Esophagus (tissue), 2 donors: ENCODE measurements at regions not wholly inside any gene's neighbourhood (a gene's known extent, or its start where the extent isn't known, plus 50 kb on each side); places are given as distances from the start of the nearest gene placed in this dataset.

ENCODE experiments used
- H3K27ac ChIP-seq, 2 donors: one replicate each; pipeline ENCODE4 v1.5.1; 2013; ENCODE audit warnings: low read depth in 2 of 2, mild to moderate bottlenecking in 2 of 2, inconsistent platforms in 1 of 2, low read length in 1 of 2, moderate library complexity in 1 of 2
- H3K27me3 ChIP-seq, 2 donors: one replicate each; pipeline ENCODE4 v1.6.1; 2013; ENCODE audit warnings: low read length in 2 of 2, control low read depth in 1 of 2, mild to moderate bottlenecking in 1 of 2; ENCODE audit not compliant: insufficient read depth in 2 of 2, control insufficient read depth in 1 of 2
- H3K36me3 ChIP-seq, 2 donors: one replicate each; pipeline ENCODE4 v1.6.1; 2013; ENCODE audit warnings: low read length in 1 of 2; ENCODE audit not compliant: control insufficient read depth in 2 of 2, insufficient read depth in 2 of 2
- H3K4me1 ChIP-seq, 2 donors: one replicate each; pipeline ENCODE4 v1.6.1; 2013; ENCODE audit warnings: low read length in 1 of 2; ENCODE audit not compliant: control insufficient read depth in 2 of 2, insufficient read depth in 2 of 2
- H3K4me3 ChIP-seq, 2 donors: one replicate each; pipeline ENCODE4 v1.5.1; 2013; ENCODE audit warnings: low read length in 2 of 2, mild to moderate bottlenecking in 2 of 2, low read depth in 1 of 2, moderate library complexity in 1 of 2
- H3K9me3 ChIP-seq, 2 donors: one replicate each; pipeline ENCODE4 v1.6.1; 2013; ENCODE audit warnings: mild to moderate bottlenecking in 2 of 2, low read depth in 1 of 2, low read length in 1 of 2, moderate library complexity in 1 of 2; ENCODE audit not compliant: control insufficient read depth in 2 of 2, insufficient read depth in 1 of 2
- WGBS, 2 donors: extraction: QIAGEN DNeasy Blood & Tissue Kit; methylation state at CpG; one replicate each; pipeline ENCODE4 v1.1.7; 2013; 5-methylcytosine and 5-hydroxymethylcytosine counted together
- donor health status: healthy with polysubstance abuse.
- donor health status: Bipolar disorder and iron deficiency.

DNA sequence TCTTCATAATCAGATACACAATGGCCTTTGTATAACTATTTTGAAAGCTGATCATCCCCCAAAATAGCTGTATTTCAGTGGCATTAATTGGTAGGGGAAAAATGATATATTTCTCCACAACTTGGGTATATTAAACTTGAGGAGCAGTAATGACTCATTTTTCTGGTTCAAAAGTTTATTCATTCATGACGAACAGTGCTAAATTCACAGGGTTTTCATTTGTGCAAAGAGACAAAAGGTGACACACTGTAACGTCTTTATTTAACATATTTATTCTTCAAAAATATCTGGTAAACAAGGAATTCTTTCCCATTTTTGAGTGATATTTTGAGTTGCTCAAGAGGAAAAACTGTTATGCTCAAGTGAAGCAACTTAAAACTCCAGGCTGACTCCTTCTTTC is 415.5 kb upstream of the SOX5 start:
- no peak overlapping the region for H3K27ac ChIP-seq
- H3K9me3 ChIP-seq = no peaks in the 10 kb centered on the region
- H3K36me3 ChIP-seq = no peaks in the 10 kb centered on the region
- WGBS, 2 donors = 45 to 62% methylated on average over 2 of the region's 2 CpGs
- H3K27me3 ChIP-seq = no peaks in the 10 kb centered on the region
- no peaks in the 10 kb centered on the region for H3K4me1 ChIP-seq
- H3K4me3 ChIP-seq = no peak overlapping the region

DNA sequence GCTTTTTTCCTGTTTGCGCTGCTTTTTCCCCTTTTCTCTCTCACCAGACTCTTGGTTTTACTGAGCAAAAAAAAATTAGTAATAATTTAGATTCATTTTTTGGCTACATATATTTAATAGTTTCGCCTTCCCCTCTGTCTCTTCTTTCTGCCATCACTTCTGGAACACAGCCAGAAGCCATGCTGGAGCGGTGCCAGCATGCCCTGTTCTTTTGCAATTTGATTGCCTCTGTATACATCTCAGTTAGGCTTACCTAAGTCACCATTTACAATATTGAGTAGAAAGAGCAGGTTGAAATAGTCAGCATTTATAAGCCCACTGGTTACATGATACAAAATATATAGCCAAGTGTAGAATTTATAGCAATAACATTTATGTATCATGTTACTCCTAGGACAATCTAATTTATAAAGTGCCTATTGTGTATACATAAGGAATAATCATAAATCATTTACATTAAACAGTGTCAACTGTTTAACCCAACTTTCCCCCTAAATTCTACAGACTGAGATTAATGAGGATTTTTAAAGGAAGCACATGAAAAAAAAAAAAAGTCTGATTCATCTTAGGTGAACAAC is 413.8 kb upstream of the SOX5 start:
- no peaks in the 10 kb centered on the region for H3K27me3 ChIP-seq
- H3K36me3 ChIP-seq = no peaks in the 10 kb centered on the region
- no peak overlapping the region for H3K4me3 ChIP-seq
- no peak overlapping the region for H3K27ac ChIP-seq
- H3K9me3 ChIP-seq = no peaks in the 10 kb centered on the region
- H3K4me1 ChIP-seq = no peaks in the 10 kb centered on the region
- WGBS, 2 donors = 70 to 72% methylated on average over 3 of the region's 3 CpGs

DNA sequence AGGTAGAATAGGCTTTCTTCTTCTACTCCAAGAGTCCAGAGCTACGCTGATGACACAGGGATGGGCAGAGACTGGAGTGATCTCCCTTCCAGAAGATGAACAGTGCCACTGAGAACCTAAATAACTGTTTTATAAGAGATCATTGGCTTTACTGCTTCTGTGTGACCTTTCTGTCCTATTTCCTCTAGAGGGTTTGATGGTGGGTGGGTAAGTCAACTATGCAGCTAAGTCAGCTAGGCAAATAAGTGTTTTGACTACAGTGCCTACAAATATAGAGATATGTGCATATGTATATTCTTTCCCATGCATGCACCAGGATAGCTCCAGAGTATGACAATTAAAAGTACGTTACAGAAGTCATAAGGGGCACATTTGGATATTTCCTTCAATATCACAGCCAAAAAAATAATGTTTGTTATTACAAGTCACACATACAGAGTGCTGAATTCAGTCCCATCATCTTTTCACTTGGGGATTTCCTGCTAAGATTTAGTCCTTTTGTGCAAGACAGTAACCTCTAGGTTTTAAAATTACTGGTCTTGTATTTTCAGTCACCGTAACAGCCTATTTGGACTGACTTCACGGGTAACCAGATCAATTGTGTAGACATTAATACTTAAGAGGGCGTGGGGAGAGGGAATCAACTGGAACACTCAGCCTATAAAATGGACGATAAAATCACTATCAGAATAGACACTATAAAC is 412.6 kb upstream of the SOX5 start:
- Histone ChIP-seq H3K27me3 (no peaks in the 10 kb centered on the region), H3K9me3 (no peaks in the 10 kb centered on the region), H3K27ac (no peak overlapping the region), H3K36me3 (no peaks in the 10 kb centered on the region), H3K4me1 (no peaks in the 10 kb centered on the region), H3K4me3 (no peak overlapping the region)
- 65 to 73% methylated on average over 6 of the region's 6 CpGs for WGBS, 2 donors

DNA sequence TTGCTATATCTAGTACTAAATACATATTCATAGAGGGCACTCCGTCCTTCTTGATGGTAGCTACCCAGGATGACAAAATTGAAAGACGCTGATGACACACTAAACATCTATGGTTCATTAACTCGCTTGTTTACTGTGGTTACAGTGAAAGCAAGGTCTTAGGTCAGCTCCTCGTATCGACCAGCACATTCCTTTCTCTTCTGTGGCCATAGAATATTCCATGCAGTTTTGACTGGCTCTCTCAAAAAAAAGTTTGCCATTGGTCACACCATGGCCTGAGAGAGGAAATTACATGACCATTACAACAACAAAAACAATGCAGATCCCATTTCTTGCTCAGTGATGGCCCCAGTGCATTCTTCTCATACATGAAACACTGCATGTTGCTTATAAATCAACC is 411.4 kb upstream of the SOX5 start:
- Histone ChIP-seq H3K9me3 (no peaks in the 10 kb centered on the region), H3K27ac (no peak overlapping the region), H3K4me3 (no peak overlapping the region), H3K27me3 (no peaks in the 10 kb centered on the region), H3K36me3 (no peaks in the 10 kb centered on the region), H3K4me1 (no peaks in the 10 kb centered on the region)
- 70 to 80% methylated on average over 5 of the region's 5 CpGs for WGBS, 2 donors

DNA sequence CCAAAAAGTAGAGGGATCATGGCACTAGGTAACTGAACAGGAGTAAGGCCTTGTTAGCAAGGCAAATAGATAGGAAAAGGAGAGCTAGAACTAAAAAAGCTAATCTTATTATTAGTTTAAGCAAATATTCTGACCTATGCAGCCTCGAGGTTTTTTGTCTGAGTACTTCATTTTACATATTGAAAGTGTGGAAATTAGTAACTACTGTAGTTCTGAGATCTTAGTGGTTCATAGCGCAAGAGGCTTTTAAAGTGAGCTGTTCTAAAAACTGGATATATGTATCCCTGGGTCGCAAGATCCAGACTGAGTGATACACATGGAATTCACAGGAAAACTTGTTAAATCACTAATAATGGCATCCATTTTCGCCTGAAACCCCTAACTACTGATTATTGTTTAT is 411.0 kb upstream of the SOX5 start:
- H3K27ac ChIP-seq = no peak overlapping the region

DNA sequence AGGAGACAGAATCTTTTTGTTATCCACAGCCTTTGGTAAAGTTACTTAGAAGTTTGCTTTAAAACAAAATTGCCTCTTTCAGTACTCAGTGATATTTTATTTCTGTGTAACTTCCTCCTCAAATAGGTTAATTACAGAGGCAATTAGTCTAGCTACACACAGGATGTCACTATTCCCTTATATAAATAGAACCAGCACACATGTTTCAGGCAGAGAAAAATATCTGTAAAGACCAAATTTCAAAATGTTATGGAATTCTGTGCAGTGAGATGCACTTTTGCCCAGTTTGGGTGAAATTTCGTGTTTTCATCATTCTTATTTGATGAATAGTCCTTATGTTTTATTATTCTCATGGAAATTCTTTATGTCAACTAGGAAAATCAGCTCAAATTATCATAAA is 410.6 kb upstream of the SOX5 start:
- Histone ChIP-seq H3K36me3 (no peaks in the 10 kb centered on the region), H3K4me1 (no peaks in the 10 kb centered on the region), H3K4me3 (no peak overlapping the region), H3K27me3 (no peaks in the 10 kb centered on the region), H3K9me3 (no peaks in the 10 kb centered on the region), H3K27ac (no peak overlapping the region)
- WGBS, 2 donors = 63 to 69% methylated on average over 1 of the region's 1 CpG

More for the DNA sequence above, 411.0 kb upstream of the SOX5 start:
- 74 to 78% methylated on average over 4 of the region's 4 CpGs for WGBS, 2 donors
- H3K9me3 ChIP-seq = no peaks in the 10 kb centered on the region
- H3K4me3 ChIP-seq = no peak overlapping the region
- no peaks in the 10 kb centered on the region for H3K4me1 ChIP-seq
- no peaks in the 10 kb centered on the region for H3K36me3 ChIP-seq
- no peaks in the 10 kb centered on the region for H3K27me3 ChIP-seq

DNA sequence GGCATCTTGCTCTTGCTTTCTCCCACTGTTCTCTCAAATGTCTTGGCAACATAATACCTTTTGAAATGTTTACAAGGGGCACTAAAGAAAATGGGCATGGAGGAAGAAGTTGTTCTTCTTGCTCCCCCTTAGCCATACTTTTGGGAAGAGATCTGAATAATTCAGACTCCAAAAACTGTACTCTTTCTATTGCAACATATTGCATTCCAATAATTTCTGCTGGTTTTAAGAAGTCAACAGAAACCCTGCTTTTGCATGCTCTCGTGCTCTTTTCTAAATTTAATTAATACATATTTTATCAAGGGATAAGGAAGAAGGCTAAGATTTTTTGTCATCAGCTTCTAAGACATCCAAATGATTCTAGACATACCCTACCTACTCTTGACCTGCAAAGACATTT is 409.9 kb upstream of the SOX5 start:
- WGBS, 2 donors = 73 to 75% methylated on average over 1 of the region's 1 CpG
- no peaks in the 10 kb centered on the region for H3K27me3 ChIP-seq
- no peak overlapping the region for H3K4me3 ChIP-seq
- H3K9me3 ChIP-seq = no peaks in the 10 kb centered on the region
- H3K27ac ChIP-seq = no peak overlapping the region
- H3K36me3 ChIP-seq = no peaks in the 10 kb centered on the region
- H3K4me1 ChIP-seq = no peaks in the 10 kb centered on the region

DNA sequence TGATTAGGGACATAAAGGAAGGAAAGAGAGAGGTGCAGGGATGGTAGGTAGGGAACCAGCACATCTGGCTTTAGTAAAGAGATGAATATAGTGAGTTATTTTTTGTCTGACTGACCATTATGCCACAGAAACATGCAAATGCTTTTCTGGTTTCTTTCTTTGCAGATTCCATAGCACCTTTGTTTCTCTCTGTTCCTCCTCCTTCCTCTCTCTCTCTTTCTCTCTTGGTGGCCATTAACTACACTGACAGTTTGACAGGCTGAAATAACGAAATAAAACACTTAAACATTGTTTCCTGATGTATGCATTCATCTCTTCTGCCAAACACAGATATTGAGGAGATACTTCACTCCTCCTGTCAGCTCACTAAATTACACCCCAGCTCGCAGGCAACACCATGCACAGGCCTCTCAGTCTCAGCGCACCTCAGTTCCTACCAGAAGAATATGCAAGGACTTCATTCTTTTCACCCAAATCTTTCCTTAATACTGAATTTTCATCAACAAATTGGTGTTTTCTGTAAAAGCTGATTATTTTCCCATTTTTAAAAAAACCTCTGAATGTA is 406.9 kb upstream of the SOX5 start:
- whole genome bisulfite sequencing, 2 donors = 80 to 85% methylated on average over 3 of the region's 3 CpGs
- Histone ChIP-seq H3K27ac (no peak overlapping the region), H3K36me3 (no peaks in the 10 kb centered on the region), H3K27me3 (no peaks in the 10 kb centered on the region), H3K9me3 (no peaks in the 10 kb centered on the region), H3K4me3 (no peak overlapping the region), H3K4me1 (no peaks in the 10 kb centered on the region)

DNA sequence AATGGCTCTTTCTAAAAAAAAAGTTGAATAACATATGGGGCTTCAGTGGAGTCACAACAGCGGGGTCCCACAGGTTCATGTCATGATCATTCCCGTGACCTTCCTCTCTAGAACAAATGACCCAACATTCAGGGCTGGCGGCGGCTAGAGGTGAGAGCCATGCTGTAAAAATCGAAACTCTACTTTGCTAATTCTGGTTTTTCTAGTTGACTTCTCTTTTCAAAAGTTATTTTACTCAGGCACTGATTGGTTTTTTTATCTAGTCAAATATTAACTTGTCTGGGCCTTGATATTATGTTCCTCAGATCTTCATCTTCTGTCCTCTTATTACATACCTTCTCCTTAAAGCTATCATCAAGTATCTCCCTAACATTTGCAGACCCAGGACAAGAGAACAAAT is 402.9 kb upstream of the SOX5 start:
- Histone ChIP-seq H3K4me3 (no peak overlapping the region), H3K4me1 (no peaks in the 10 kb centered on the region), H3K27me3 (no peaks in the 10 kb centered on the region), H3K36me3 (no peaks in the 10 kb centered on the region), H3K9me3 (no peaks in the 10 kb centered on the region), H3K27ac (no peak overlapping the region)
- WGBS, 2 donors = 86 to 90% methylated on average over 5 of the region's 5 CpGs
